Colon (tissue), 2 donors: ENCODE measurements at regions not wholly inside any gene's neighbourhood (a gene's known extent, or its start where the extent isn't known, plus 50 kb on each side); places are given as distances from the start of the nearest gene placed in this dataset.

Source experiments
- FAIRE-seq: peaks from 2 replicates; lab custom pipeline; 2012; peaks lifted over from hg19 to GRCh38; lab: Jason Lieb, UNC
- donor health status: control.
- donor health status: control.

DNA sequence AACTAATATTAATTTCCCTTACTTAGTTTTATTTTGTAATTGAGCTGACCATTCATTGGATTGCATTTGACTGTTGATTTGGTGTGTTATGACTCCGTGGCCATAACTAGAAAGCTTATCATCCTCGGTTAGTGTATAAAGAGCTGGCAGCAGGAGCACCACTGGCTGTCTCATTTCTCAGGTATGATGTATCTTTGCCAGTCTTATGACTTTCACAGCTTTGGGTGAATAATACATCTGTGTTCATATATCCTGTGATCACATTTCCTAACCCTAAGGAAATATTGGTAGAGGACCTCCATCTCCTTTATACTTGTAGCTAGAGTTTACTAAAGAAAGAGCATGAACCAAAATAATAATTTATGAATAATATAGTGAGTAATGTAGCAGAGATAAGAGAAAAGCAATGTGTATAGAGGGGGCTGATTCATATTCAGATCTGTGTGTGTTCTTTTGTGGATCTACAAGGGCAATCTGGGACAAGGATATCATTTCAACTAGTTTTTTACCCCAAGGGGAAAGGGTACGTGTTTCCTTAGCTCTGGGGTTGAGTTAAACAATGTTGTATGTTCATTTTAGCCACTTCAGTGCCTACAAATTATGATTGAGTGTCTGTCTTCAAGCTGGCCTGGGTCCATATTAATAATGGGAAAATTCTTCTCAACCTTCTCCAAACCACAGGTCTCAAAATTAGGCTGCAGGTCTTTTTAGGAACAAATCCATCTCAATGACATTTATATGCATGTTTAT lies 901.7 kb downstream of the NTRK3 start:
- FAIRE-seq: no peak

DNA sequence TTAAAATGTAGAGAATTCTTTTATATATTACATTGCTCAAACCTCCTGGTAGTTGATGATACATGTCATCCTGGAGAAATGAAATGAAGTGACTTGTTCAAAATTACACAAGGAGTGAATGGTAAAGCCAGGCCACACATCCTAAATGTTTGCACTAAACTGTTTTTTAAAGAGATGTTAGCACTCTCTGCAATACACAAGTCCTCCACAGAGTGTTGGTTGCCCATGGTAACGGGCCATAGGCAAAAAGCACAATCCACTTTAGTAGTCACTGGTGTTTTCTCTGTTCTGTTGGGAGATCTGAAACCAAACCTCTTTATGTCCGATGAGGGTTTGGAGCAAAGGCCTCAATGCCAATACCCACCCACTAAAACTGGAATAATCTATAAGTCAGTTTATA lies 907.4 kb downstream of the NTRK3 start:
- FAIRE-seq: no peak

- FAIRE-seq: no peak
Observed at GRCh38 chr15:87348746-87349145, 907.8 kb downstream of the NTRK3 start.

DNA sequence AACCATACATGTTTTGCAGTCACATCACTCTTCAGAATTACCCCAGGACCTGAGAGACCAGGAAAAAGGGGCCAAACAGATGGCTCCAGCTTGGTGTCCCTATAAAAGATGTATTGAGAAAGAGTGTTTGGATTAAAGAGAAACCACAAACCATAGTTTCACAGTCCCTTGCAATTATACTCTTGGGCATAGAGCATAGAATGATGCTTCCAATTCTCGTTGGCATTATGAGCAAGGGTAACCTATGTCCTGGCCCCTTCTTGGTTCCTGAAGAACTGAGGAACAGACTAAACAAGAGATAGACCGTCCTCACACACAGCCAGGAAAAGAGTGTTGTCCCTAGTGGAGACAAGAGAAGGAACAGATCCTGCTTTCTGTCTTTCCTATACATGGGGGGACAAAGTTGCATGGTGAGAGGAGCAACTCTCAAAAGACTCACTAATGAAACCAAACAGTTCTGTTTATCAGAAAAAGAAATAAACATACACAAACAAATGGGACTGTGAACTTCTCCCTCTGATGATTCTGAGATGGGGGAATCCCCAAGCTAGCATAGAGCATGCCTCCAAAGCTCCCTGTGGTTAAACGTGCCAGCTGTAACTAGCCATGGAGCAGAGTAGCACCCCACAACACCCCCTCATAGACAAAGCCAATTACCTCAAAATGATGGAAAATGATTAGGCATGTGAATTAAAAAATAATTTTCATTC lies 908.6 kb downstream of the NTRK3 start:
- no peak for FAIRE-seq

- FAIRE-seq: no peak
Observed at GRCh38 chr15:87345961-87346360, 910.6 kb downstream of the NTRK3 start.

DNA sequence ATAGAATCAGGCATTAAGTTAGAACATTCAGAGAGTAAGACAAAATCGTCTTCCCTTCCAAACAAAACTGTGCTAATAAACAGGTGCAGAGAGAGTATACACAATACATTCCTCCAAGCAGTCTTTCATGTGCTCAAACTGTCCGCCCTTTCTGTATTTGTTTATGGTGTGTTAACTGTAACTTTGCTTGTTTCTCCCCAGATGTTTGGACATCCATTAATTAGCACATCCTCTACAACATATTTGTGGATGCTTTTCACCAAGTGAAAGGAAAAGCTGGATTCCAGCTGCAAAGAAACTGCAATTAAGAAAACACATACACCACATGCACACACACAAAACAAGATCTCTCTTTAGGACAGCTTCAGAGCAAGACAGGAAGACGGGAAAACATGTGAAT lies 912.6 kb downstream of the NTRK3 start:
- FAIRE-seq: no peak

GRCh38 chr15:87340370-87340769 lies 916.2 kb downstream of the NTRK3 start:
- no peak for FAIRE-seq

- no peak for FAIRE-seq
Observed at GRCh38 chr15:87326269-87326668, 930.3 kb downstream of the NTRK3 start.

DNA sequence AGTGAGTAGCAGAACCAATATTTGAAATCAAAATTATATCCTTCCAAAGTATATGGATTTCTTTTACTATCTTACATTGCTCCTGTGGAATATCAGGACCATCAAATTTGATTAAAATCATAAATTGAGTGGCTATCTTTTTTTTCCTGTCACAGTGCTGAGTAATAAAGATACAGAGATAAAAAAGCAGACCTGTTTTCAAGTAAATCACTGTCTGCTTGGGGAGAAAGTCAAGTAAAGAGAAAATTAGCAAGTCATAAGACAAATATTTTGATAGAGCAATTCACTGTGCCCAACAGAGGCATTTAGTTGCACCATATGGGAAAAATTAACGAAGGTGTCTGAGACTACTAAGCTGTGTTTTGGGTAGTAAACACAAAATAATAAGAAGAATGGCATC lies 933.7 kb downstream of the NTRK3 start:
- no peak for FAIRE-seq

DNA sequence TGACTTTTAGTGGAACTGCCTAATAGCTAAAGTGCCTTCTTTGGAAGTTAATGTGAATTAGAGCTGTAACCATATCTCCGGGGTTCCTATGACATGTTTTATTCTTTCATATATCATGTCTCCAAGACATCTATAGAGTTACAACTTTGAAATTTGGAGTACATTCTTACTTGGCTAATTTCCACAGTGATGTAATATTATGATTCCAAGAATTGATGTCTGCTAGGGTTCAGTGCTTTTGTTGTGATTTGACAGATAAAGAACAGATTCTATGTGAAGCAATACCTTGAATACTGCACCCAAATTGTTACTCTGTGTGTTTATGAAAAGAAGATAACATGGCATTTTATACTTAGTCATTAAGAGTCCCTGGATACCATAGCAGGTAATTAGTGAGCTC lies 934.3 kb downstream of the NTRK3 start:
- no peak for FAIRE-seq

GRCh38 chr15:87317900-87318299 lies 938.6 kb downstream of the NTRK3 start:
- FAIRE-seq: no peak

DNA sequence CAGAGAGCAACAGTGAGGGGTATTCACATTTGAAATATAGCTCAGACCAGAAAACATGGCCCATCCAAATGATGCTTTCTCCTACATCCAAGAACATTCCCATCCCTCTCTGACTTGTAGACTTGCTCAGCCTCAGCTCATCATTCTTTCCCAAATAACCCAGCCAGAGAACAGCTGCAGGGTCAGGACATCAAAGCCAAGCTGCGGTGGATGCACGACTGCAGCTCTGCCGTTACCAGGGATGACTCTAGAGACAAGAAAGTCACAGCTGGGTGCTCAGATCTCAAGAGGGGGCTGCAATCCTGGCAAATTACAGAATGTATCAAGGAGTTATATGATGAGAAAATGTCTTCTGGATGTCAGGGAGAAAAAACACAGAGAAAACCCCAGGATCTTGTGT lies 944.3 kb downstream of the NTRK3 start:
- no peak for FAIRE-seq

DNA sequence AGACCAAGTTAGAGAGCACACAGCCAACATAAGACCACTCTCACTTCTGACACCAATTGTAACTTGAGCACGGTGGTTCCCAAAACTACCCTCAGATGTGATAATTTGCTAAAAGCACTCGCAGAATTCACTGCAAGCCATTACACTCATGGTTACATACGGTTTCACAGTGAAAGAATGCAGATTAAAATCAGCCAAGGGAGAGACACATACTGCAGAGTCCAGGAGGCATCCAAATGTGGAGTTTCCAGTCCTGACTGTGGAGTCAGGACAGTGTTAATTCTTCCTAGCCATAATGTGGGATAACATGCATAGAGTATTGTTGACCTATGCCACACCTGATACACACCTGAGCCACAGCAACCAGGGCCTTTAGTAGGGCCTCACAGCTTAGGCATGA lies 956.4 kb downstream of the NTRK3 start:
- no peak for FAIRE-seq

GRCh38 chr15:87294854-87295253 lies 961.7 kb downstream of the NTRK3 start:
- FAIRE-seq: no peak

DNA sequence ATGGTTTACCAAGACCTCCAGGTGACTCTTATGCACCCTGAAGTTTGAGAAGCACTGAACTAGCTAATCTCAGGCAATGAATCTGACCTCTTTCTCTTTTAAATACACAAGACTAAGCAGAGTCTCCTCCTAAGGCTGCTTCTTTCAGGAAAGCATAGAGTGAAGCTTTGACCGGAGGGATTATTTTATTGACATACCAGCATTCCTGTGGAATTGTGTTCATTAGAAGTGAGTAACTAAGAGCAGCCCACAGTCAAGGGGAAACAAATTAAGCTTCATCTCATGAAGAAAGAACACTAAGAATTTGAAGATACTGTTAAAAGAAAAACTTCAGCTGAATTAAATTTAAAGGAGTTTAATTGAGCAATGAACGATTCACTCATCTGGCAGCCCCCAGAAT lies 963.5 kb downstream of the NTRK3 start:
- FAIRE-seq: no peak

DNA sequence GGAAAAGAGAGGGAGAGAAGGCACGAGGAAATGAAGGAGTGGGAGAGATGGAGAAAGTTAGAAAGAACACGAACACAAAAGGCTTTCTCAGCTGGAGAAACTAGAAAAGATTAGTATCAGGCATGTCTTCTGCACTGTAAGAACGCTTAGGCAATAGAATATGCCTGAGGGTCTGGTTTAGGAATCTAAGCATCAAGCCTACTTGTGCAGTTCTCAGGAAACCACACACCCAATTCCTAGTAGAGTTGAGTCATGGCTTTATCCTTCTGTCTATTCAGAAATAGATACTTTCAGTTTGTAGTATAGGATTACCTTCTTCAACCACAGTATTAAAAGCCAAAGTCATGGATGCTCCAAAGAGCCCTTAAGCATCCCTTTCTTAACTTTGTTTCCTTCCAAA lies 969.4 kb downstream of the NTRK3 start:
- FAIRE-seq: no peak

DNA sequence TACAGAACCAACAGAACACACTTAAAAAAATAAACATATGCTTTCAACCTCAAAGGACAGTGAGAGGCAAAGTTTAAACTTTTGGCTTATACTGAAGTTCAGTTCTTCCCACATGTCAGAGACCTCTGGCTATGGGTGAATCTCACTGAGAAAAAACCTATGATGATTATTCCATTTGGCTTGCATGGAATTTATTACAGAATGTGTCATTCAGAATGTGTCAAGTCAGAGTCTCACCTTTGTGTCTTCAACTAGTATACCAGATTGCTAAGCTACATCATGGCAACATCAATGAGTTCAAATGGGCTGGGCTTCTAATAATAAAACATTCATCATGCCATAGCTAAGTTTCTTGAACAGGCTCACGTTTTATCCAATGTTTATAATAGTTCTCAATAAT lies 987.0 kb downstream of the NTRK3 start:
- FAIRE-seq: no peak

GRCh38 chr15:87268675-87269074 lies 987.9 kb downstream of the NTRK3 start:
- FAIRE-seq: no peak

DNA sequence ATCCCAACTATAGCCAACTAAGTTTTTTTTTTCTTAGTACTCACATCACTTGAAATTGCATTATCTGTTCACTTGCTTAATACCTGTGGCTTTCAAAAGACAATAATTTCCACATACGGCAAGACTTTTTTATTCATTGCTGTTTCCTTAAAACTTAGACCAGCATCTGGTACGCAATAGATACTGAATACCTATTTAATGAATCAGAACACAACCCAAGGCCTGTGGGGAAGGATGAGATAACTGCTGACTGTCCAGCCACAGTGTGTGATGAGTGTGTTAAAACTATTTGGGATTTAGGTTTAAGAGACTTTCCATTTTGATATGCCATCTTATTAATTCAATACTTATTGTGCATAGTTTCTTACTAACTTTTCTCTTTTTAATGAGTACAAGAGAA lies 988.7 kb downstream of the NTRK3 start:
- FAIRE-seq: no peak

GRCh38 chr15:87263871-87264270 lies 992.7 kb downstream of the NTRK3 start:
- FAIRE-seq: no peak

- no peak for FAIRE-seq
Observed at GRCh38 chr15:87263296-87263695, 993.2 kb downstream of the NTRK3 start.

DNA sequence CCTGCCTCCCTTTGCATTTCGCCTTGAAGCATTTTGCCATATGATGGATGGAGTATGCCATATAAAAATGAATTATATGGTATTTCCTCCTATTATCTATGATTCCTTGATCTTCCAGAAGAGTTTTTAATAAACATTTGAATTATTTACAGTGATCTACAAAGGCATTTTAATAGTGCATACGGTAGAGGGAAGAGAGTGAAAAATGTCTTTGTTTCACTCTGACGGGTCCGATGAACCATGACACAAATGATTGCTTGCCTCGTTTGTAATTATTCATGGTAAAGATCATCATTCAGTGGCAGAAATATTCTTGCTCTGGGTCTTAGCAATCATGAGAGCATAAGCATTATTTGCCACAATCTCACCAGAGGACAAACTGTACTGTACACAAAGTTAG lies 1010.9 kb downstream of the NTRK3 start:
- FAIRE-seq: no peak

GRCh38 chr15:87243474-87243873 lies 1013.1 kb downstream of the NTRK3 start:
- FAIRE-seq: no peak
